Activated CD4-positive, CD25-positive, alpha-beta regulatory T cell treated with anti-CD3 and anti-CD28 coated beads, Interleukin-2, amount 50 U/mL, for 24 hours (primary cell): ENCODE measurements at regions not wholly inside any gene's neighbourhood (a gene's known extent, or its start where the extent isn't known, plus 50 kb on each side); places are given as distances from the start of the nearest gene placed in this dataset.

Experiments used
- ATAC-seq, 2 donors: fragments of 150-1000 bp; cut with Tn5 transposase; one replicate each; pipeline ENCODE4 v1.10.0; 2021; ENCODE audit warnings: mild to moderate bottlenecking in 1 of 2, moderate library complexity in 1 of 2

DNA sequence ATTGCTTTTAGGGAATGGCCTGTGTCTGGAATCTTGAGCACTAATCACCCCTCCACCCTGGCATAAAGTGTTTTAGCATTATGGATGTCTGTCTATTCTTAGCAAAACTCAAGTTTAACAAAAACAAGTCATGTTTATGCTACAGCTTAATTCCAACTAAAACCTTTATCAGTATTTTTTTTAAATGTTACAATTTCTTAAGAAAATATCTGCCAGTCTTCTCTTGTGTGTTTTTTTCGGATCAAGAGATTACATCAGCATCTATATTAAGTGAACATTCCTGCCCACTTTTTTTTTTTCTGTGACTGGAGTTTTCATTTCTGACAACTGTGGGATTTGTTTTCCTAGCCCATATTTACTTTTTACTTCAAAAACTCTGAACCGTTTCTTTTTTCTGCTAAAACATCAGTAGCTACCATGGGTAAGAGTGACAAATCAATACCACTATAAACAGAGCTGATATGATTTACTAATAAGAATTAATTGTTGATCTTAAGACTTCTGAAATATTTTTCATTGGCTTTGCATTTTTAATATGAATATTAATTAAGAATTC lies 94.3 kb downstream of the EDN1 start:
- ATAC-seq, result no peak

DNA sequence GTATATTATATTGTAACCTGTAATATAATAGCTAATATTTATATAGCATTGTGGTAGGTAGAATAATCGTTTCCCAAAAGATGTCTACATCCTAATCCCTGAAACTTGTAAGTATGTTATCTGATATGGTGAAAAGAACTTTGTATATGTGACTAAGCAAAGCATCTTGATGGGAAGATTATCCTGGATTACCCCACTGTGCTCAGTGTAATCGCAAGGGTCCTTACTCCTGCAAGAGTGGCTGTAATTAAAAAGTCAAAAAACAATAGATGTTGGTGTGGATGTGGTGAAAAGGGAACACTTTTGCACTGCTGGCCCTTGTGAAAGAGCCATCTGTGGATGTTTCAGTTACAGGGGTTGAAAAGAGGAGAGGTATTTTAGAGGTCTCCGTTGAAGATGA lies 95.2 kb downstream of the EDN1 start:
- no peak for ATAC-seq

DNA sequence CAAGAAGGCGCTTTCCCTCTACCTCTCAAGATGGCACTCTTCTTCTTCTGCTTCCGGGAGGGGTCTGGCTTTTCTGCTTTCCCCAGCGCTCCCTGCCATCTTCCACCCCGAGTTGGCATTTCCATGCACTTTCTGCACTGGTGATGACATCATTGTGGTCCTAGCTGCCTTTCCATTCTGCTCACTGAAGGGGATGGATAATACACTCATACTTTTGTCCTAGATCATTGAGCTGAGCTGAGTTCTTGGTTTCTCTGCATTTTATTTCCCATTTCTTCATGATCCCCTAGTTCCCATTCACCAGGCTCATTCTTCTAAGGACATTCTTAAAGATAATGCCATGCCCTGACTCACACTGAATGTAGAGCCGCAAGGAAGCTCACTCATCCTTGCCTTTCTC lies 96.7 kb downstream of the EDN1 start:
- no peak for ATAC-seq

DNA sequence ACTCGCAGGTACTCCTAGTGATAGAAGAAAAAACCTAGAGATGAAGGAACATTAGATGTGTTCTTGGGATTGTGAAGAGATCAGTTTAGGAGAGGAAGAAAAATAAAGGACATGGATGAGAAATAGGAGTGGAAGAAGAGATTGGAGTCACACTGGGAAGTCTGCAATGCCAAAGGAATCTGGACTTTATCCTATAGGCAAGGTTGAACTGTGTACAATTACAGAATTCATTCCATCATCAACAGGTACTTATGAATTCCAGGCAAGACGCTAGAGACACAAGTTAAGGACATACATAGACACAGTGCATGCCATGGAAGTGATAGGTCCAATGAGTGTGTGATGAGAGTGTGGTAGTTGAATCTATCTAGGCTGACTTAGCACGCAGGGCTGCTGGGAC lies 101.3 kb downstream of the EDN1 start:
- no peak for ATAC-seq

DNA sequence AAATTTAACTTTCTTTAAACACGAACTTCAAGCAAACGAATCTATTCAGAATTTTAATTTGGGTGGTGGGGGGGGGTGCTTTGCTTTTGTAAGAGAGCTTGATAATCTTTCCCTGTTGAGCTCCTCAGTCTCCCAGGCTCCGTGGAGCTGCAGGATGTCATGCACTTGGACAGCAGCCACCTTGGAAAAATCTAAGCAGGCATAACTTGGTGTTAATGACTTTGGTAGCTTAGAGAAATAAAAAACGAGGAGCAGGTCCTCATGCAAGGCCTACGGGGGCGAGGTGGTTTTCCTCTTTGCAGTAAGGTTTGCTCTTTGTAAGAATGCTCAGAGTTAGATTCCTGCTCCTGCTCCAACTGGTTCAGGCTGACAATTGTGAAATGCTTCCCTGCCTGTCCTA lies 102.3 kb downstream of the EDN1 start:
- no peak for ATAC-seq

DNA sequence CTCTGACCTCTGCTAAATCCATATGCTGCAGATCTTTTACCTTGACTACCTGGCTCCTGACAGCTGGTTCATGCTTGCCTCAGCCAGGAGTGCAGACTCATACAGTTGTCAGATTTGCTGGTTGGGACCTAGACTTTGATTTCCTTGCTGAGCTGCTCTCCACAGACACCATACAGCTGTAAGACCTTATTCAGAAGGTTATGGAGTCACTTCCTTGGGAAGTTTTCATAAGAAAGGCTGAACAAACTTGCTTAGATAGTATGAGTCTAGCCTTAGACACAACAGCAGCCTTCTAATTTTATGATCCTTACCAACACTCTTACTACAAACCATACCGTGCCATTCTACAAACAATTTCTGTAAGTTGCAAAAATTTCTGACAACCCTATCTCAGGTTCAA lies 102.9 kb downstream of the EDN1 start:
- no peak for ATAC-seq

DNA sequence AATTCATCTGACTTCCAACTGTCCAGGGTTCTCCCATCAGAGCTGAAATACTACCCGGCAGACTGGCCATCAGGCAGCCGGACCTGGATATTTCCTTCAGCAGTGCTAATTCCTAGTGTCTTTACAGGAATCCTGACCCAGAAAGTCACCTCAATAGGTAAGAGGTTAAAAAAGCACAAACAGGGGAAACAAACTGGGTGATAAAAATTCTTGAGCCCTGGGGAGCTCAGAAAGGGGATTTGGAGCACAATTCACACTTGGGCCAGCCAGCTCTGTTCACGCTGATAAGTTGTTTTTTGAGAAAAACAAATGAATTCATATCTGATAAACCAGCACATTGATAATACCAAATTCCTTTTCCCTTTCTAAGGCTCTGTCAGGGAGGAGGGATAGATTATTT lies 104.0 kb downstream of the EDN1 start:
- ATAC-seq, result no peak

DNA sequence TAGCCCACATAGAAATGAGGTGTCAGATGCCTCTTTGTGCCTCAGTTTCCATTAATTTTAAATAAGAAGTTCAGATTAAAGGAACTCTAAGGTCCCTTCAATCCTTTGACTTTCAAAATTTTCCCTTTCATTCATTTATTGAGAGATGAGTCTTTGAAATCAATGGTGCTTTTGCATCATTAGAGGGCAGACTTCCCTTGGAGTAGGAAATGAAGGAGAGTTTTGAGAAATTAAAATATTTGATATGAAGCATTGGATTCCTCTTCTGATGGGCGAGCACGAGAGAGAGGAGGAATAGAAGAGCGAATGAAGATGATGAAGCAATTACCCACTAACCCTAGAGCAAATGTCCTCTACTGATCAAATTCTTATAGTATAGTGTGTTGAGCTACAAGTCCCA lies 105.7 kb downstream of the EDN1 start:
- no peak for ATAC-seq

DNA sequence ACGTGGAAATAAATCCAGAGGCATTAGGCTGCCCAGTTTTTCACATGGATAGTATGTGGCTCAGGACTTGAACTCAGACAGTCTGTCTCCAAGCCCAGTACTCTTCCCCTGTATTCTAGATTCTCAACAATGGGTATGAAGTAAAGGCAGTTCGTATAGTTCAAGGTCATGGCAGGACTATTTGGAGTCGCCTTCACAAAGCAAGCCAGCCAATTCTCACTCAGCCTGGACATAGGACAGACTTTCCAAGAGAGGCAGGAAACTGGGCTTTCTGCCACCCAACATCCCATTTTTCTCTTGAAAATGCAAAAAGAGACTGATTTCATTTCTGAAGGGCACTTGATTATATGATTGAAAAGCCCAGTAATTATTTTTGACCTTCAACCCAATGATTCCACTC lies 111.0 kb downstream of the EDN1 start:
- no peak for ATAC-seq

DNA sequence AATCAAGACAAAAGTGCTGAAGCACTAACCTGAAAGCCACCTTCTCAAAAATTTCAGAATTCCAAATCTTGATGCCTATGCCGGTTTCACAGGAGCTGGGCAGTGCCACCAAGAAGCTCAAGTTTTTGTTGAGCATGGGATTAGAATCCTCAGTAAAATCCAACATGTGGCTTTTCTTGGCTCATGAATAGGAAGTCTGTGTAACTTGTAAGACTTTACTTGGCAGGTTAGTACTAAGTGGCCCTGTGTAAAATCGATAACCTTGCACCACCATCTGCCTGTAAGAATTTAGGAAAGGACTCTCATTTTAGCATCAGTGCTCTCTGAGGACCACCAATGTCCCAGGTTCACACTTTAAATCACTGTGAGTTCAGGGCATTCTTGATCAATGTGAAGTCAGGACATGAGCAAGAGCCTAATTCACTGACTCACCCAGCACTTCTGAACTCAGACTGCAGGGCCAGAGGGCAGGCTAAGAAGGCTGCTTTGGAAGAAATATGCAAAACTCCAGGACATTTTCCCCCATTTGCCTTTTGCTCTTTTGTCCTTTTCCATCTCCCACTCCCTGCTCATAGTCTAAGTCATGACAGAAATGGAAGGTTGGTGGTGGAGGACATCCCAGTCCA lies 113.2 kb downstream of the EDN1 start:
- no peak for ATAC-seq

DNA sequence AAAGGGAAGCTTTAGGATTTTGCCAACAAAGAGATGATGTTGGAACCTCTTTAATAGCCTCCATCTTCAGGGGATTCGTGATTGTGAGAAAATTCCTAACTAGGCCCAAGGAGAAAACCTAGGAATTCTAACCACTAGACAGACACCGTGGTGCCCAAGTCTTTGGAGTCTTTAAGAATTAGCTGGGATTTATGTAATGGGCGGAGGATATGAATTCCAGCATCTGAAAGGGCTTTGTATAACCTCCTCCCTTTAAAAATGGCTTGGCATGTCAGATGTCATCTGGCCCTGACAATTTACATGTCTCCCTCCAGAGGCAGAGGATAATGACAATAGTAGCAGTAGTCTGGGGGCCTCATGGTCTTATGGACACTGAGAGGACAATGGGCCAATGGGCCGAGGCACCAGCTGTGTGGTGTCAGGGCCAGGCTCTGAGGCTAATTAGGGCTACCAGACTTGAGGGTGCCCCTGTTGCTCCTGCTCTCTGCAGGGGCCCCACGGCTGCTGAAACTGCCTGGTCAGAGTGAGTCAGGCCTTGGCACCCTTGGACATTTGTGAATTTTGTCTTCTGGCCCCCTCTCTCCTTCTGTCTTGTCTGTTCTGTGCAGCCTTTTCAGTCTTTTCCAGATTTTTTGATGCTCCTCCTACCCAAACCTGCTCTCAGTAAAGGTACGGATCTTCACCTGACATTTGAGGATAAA lies 113.9 kb downstream of the EDN1 start:
- ATAC-seq, result no peak

DNA sequence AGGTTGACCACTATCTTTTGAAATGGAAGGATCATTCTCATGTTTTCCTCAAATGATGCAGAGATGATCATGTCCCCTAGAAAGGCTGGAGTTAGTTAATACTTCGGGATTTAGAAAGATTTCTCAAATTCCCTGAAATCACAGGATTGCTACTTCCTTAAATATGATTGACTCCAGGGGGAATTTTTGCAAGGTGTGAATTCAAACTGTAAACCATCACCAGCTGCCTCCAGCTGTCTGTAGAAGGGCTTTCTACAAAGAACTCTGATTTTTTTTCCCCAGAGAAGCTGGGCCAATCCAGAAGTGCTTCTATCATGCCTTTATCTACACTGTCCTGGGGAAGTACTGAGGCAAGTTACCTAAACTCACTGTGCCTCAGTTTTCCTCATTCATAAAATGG lies 114.5 kb downstream of the EDN1 start:
- no peak for ATAC-seq

DNA sequence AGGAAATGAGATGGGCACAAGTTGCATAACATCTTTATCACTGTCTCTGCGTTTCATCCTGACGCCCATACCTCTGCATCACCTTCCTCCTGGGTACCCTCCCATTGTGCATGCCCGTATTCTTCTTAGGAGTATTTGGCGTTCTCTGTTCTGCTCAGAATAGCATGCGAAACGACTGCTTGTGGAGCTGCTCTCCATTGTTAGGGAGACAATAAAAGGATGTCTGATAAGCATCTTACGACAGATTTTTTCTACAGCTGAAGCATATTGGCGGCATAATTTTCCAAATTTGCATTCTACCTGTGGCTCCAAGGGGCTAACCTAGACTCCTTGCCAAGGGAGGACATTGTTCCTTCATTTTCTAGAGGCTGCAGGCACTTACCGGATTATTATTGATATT lies 118.6 kb downstream of the EDN1 start:
- ATAC-seq, result no peak

DNA sequence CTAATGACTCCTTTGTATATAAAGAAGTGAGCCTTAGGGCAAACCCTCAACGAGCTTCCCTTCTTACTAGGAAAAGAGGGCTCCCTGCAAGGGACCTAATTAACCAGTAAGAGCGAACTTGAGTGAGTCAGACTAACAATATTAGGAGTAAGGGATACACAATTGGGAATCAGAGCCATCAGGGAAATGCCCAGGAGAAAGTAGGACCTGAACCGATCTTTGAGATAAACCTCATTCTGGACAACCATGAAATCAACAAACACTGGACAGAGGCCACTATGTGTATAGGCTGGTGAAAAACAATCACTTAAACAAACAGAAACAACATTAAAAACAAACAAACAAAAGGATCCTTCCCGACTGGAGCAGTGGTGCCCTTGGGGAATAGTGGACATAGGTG lies 120.8 kb downstream of the EDN1 start:
- no peak for ATAC-seq

DNA sequence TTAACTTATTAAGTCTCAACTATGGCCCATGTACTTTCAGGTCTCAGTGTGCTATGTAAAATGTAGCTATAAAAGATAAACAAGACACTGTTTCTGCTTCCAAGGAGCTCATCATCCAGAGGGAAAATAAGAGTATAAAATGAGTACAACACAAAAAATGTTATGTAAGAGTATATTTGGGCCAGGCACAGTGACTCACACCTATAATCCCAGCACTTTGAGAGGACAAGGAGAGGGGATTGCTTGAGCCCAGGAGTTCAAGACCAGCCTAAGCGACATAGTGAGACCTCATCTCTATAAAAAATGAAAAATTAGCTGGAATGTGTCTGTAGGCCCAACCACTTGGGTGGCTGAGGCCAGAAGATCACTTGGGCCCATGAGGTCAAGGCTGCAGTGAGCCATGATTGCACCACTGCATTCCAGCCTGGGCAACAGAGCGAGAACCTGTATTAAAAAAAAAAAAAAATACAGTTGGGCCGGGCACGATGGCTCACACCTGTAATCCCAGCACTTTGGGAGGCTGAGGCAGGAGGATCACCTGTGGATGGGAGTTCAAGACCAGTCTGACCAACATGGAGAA lies 124.0 kb downstream of the EDN1 start:
- no peak for ATAC-seq

DNA sequence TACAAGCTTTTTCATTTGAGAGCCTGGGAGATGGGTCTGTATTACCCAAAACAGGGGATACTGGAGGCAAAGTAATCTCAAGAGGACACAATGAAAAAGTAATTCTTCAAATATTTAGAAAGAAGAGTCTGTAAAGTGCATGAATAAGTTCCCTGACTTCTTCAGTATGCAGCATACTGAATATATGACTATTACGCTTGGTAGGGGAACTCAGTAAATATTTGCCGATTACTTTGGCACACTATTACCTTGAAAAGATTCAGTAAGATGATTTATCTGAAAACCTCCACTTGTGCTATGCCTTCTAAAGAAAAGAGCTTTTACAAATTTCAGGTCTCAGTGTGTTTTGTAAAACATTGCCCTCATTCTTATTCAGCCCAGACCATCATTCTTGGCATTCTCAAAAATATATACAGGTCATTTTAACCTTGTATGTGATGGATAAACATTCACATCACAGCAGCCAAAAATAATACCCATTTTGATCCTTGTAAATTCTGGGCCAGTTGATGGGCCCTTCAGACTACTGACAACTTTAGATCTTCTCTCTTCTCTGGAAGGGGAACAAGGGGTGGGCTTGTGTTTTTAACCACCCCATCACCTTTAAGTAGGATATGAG lies 125.9 kb downstream of the EDN1 start:
- ATAC-seq, result no peak

DNA sequence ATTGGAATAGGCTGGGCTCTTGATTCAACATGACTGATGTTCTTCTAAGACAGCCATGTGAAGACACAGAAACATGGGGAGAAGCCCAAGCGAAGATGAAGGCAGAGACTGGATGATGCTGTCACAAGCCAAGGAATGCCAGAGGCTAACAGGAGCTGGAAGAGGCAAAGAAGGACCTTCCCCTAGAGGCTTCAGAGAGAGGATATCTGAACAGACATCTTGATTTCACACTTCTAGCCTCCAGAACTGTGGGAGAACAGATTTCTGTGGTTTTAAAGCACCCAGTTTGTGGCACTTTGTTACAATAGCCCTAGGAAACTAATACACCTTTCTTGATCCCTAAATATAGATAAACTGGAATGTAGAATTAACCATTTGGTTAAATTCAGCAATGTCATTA lies 127.0 kb downstream of the EDN1 start:
- no peak for ATAC-seq

DNA sequence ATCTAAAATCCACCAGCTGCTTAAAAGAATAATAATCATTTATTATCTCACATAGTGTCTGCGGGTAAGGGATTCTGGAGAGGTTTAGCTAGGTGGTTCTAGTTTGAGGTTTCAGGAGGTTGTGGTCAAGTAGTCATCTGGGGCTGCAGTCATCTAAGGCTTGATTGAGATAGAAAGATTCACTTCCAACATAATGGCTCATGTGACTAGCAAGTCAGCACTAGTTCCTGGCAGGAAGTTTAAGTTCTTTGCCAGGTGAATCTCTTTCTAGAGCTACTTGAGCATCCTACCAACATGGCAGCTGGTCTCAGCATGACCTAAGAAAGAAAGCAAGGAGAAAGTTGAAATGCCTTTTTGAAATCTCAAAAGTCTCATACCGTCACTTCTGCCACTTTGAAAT lies 128.8 kb downstream of the EDN1 start:
- no peak for ATAC-seq

DNA sequence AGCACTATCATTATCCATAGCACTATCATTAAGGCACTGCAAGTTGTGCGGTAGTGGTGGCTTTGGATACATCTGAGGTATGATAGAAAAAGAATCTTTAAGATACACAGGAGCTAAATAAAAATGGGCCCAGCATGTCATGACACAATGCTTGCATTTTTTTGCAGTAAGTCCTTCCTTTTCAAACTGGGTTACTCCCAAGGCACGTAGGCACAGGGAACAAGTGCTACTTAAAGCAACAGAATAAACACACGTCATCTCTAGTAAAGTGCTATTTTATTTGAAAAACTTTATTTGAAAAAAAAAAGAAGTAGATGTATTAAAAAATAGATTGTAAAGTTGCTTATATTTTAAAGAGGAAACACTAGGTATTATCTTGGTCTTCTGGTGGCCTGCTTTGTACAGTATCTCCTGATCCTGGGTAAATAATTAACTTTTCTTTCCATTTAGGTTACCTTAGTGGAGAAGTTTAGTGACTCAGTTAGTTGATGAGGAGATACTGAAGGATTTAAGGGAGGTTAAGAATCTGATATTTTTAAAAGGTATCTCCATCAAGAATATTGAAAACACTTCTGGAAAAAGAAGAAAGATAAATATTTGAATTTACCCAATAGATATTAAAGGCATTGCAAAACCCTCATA lies 129.6 kb downstream of the EDN1 start:
- no peak for ATAC-seq

DNA sequence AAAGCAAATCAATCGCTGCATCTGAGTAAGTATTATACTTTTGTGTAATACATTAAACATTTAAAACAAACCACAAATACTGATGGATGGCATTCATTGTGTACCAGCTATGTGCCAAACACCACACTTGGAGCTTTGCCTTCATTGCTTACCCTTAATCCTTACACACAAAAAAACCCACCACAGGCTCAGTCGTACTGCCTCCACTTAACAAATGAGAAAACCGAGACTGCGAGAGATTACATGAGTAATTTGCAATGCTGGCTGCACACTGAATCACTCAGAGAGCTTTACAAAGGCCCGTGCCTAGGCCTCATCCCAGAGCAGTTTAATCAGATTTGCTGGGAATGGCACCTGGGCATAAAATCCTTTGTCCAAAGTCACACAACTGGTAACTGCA lies 130.5 kb downstream of the EDN1 start:
- ATAC-seq, result no peak

DNA sequence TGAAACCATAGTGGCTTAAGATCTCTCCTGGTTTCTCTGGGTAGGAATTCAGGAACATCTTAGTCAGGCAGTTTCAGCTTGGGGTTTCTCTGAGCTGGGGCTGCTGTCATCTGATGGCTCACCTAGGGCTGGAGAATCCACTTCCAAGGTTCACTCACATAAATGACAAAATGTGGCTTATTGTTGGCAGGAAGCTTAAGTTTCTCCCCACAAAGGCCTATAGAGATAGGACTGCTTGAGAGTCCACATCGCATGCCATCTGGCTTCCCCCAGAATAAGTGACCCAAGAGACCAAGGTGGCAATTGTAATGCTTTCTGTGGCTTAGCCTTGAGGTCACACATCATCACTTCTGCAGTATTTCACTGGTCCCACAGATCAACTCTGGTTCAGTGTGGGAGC lies 131.4 kb downstream of the EDN1 start:
- no peak for ATAC-seq

DNA sequence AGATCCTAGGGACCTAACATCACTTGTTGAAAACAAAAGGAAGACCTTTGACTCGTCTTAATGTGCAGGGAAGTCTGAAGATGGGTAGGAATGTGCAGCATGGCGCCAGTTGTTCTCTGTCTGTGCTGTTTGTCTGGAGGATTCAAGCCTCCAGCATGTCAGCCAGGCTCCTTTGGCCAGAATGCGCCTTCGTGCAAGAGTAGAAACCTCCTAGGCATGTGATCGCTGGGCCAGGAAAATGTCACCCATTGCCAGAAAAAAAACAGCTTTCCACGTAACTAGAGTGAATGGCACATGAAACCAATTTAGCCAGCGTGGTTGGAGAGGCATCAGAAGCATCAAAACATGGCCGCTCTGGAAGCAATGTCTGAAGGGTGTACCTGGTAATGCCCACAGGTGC lies 132.7 kb downstream of the EDN1 start:
- ATAC-seq, result no peak

DNA sequence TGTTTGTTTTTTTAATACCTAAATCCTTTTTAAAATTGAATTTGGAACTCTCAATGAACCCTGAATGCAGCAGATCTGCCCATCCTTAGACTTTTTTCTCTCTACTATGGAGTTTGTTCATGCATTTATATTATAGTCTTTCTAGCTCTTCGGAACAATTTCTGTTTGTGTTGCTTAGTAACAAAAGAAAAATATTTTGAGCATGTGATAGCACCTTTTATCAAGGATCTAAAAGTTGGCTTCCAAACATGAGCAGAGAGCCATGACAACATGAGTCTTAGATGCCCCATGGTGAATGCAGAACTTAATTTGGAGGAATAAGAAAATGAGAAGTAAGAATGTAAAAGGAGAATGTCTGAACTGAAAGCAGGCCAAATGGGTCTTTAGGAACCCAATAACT lies 133.7 kb downstream of the EDN1 start:
- no peak for ATAC-seq
